Epithelial cell of proximal tubule (primary cell): ENCODE measurements at regions not wholly inside any gene's neighbourhood (a gene's known extent, or its start where the extent isn't known, plus 50 kb on each side); places are given as distances from the start of the nearest gene placed in this dataset.

Source experiments
- DNase-seq: peaks from one replicate; pipeline ENCODE4 v3.0.0-alpha.2; 2011; ENCODE audit warnings: low read depth
- H3K4me3 ChIP-seq: 2 replicates; pipeline ENCODE4 v1.5.1; 2011; ENCODE audit warnings: low read depth, mild to moderate bottlenecking, low read length
- TF ChIP-seq, protein P1 (sequence below): conservative IDR thresholded peaks from 2 replicates; pipeline ENCODE4 v1.5.1; 2012; ENCODE audit warnings: low read depth, mild to moderate bottlenecking, low read length

DNA sequence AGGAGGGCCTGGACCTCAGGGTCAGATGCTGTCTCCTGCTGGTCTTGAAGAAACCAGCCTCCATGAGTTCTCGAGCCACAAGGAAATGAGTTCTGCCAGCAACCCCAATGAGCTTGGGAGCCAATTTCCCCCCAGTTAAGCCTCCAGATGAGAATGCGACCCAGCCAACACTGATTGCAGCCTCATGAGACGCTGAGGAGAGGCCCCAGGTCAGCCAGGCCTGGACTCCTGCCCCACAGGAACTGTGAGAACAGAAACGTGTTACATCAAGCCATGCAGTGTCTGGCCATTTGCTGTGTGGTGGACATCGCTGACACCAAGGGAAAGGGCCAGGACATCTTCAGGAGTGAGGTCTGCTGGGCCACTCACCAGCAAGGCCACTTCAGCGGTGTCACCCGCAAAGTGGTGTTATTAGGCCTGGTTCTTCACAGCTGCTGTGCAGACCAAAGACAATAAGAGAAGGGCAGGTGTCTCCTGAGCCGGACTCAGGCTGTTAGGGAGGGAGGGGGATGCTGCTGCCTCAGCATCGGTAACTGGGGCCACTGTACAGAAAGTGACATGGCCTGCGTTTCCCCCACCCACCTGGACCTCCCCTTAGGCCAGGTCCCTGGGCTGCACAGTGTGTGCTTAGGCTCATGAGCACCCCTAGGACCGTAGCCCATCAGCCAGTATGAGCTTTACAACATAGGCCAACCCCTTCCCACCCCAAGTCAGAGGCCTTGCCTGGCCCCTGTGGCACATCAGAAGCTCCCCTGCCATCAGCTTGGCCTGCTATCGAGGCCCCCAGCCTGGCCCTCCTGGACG, 272.4 kb upstream of the RTL1 start:
- TF ChIP-seq, protein P1, sequence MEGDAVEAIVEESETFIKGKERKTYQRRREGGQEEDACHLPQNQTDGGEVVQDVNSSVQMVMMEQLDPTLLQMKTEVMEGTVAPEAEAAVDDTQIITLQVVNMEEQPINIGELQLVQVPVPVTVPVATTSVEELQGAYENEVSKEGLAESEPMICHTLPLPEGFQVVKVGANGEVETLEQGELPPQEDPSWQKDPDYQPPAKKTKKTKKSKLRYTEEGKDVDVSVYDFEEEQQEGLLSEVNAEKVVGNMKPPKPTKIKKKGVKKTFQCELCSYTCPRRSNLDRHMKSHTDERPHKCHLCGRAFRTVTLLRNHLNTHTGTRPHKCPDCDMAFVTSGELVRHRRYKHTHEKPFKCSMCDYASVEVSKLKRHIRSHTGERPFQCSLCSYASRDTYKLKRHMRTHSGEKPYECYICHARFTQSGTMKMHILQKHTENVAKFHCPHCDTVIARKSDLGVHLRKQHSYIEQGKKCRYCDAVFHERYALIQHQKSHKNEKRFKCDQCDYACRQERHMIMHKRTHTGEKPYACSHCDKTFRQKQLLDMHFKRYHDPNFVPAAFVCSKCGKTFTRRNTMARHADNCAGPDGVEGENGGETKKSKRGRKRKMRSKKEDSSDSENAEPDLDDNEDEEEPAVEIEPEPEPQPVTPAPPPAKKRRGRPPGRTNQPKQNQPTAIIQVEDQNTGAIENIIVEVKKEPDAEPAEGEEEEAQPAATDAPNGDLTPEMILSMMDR: no peak
- no peak overlapping the region for H3K4me3 ChIP-seq
- DNase-seq: no peak

DNA sequence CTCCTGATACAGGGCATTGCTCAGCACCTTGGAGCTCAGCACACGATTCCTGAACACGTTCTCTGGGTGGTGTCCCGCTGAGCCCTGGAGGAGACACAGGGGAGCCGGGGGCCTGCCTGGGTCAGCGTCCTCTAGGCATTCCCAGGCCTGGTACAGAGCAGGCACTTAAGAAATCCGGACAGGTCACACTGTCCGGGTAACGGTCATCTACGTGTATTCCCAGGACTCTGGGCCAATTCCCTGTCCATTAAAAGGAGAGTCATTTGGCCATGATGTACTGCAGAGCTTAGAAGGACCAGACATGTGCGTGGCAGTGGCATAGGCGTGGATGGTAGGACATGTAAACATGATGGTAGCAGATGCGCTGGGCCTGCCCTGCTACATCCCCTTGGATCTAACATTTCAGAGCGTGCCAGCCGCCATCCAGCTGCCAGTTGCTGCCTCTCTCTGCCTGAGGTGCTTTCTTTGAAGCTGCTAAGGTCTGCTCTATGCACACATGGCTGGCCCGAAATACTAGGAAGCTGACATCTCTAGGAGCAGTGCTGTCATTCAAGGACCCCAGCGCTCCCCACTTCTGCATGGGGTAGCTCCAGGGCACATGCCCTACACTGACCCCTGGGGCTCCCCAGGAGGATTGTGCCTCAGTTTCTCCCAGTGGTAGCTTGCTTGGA, 273.1 kb upstream of the RTL1 start:
- DNase-seq: no peak
- TF ChIP-seq, protein P1: no peak
- no peak overlapping the region for H3K4me3 ChIP-seq

DNA sequence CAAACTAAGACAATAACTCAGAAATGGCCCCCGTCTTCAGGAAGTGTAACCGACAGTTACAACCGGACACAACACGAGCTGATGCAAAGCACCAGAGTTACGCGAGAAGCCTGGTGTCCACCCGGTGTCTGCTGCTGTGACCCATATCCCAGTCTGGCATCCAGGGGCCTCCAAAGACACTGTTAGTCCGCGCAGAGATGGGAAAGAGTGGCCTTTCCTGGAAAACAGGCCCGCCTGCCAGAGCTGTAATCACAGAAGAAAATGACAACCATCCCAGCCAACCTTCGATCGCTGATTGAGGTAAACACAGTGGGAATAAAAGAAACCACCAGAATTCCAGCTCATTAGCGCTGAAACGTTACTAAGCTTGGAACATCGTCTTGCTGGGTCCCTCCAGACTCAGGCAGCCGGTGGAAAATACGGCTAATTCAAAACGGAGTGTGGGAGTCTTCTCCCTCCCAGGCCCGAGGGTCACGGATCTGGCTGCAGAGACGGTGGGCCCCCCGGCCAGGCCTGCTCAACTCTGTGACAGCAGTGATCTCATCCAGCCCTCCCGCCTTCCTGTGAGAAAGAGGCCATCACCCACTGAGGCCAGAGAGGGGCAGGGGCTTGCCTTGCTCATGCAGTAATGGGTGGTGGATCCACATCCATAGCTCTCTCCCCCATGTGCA, 273.9 kb upstream of the RTL1 start:
- DNase-seq: no peak
- TF ChIP-seq, protein P1: no peak
- no peak overlapping the region for H3K4me3 ChIP-seq

DNA sequence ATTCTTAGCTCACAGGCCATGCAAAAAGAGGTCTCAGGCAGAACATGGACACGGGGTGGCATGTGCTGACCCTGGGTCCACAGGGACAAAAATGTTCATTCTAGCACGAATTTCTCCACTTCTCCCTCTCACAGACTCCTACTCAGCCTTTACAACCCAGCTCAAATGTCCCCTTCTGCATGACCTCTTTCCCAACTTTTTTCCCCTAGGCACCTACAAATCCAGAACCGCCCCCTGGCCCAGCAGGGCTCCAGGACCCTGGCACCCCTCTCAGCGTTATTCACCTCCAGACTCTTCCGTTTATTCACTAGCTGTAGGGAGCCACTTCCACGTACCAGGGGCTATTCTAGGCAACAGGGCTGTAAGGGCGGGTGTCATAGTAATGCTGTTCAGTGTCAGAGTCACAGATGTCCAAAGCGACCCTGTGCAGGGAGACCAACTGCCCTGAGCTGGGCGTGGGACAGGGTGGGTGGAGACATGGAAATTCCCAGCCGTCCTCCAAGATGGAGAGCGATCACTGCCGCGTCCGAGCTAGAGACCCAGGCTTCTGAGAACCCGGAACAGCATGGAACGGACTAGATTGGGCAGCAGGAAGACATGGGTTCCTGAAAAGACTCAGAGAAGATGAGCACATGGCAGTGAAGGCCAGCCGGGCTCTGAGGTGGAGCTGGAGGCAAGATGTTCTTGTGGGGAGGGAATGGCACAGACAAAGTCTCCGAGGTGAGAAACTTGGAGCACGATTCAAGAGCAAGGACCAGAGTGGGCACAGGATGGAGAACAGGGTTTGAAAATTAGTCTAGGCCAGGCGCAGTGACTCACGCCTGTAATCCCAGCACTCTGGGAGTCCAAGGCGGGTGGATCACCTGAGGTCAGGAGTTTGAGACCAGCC, 274.9 kb upstream of the RTL1 start:
- TF ChIP-seq, protein P1: no peak
- H3K4me3 ChIP-seq: no peak overlapping the region
- DNase-seq: no peak

DNA sequence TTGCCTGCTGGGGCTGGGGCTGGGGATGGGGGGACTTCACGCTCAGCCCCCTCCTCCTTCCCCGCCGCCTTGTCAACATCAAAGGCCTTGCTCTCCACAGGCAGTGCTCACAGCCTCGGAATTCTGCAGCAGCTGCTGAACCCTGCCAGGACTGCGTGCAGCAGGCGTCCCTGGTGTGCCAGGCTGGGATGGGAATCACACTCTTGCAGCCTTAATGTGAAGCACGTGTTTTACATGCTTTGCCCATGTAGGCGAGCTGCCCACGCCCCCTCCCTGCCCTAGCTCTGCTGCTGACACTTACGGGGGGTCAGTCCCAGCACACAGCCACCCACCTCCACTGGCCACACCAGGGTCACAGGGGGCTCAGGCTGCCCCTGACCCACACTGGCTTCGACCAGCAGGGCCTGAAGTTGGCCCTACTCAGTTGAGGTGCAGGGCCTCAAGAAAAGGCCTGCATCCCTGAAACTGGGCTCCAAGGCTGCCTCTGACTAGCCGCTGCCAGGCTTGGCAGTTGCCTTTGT, 276.2 kb upstream of the RTL1 start:
- no peak for DNase-seq
- TF ChIP-seq, protein P1: no peak
- no peak overlapping the region for H3K4me3 ChIP-seq

DNA sequence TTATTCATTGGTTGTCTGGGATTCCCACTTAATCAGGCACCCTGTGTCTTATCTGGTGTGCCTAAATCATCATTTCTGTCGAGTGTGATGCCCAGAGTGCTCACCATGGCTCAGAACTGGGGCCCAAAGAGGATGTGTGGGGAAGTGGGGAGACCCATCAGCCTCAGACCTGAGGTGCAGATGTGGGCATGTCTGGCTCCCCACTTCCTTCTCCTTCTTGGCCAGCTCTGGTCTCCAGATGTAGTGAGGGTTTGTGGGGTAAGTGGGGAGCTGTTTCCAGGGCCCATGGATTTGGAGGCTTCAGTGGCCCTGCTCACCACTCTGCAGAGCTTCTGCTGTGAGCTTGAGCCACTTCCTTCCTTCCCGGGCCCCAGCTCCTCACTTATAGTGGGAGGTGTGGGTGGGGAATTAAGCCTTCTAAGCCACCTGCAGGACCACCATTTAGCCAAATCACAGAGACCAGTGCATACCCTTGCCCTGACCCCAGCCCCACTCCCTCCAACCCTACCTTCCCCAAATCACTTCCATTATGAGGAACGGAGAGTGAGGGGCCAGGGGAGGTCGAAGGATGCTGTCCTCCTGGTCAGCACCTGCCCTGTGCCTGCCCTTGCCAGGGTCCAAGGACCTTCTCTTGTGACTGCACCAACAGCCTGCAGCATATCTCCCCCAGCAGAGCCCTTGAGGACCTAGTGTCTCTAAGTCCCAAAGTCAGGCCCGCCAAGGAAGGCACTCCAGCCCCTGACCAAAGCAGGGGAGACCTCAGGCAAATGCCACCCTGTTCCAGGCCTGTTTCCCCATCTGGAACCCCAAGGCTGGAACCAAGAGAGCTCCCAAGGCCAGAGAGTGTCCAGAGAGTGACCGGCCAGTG, 278.2 kb upstream of the RTL1 start:
- TF ChIP-seq, protein P1: no peak
- H3K4me3 ChIP-seq: no peak overlapping the region
- no peak for DNase-seq
